Heart left ventricle (tissue), 13 donors: ENCODE measurements at regions not wholly inside any gene's neighbourhood (a gene's known extent, or its start where the extent isn't known, plus 50 kb on each side); places are given as distances from the start of the nearest gene placed in this dataset.

Source experiments
- CTCF ChIP-seq, 12 donors: fragments of 200-600 bp; sonication (generic) in 4 of 12; IDR thresholded peaks; one replicate each; pipeline versions ENCODE4 v1.5.0 to v1.8.0; 2018 to 2022; ENCODE audit warnings: antibody characterized with exemption in 12 of 12, mild to moderate bottlenecking in 5 of 12
- POLR2A ChIP-seq, 2 donors: fragments of 450-650 bp; IDR thresholded peaks; one replicate each; pipeline ENCODE4 v1.6.1; 2017; ENCODE audit warnings: antibody characterized with exemption in 2 of 2, mild to moderate bottlenecking in 2 of 2, moderate library complexity in 2 of 2
- donor health status: ischemic (EF 13 %, LVEDD 7.1; RV severe dilation, severe dysfunction).
- donor health status: DM: no; HTN: yes; CAD: no.
- donor health status: DM: no; HTN: no; CAD: no.
- donor health status: ischemic (EF 25% LVEDD 6.9; RV normal size, moderate dysfunction).
- donor health status: ischemic (EF 25% LVEDD 5.7; RV mildly dilated, moderate dysfunction).
- donor health status: ischemic (EF 35%, LVEDD 5.7; RV mildly dilated, moderate dysfunction).
- donor health status: nonischemic (EF 11% LVEDD 7.7; RV severe dilation, severe dysfunction).
- donor health status: DM: yes; HTN: yes; CAD: no.
- donor health status: PGD.
- donor health status: ischemic (EF 29% LVEDD 5.4; RV normal size, mild dysfunction).
- donor health status: nonischemic (EF 23%, LVEDD 6.1; RV moderate dilation, normal function).

GRCh38 chr9:101849102-101849707 is 110.8 kb upstream of the GRIN3A start:
- TF ChIP-seq CTCF (IDR thresholded peaks at IDR 0.05) (no peak), POLR2A (IDR thresholded peaks at IDR 0.05) (no peak)
